ENCODE measurements at regions not wholly inside any gene's neighbourhood (a gene's known extent, or its start where the extent isn't known, plus 50 kb on each side); places are given as distances from the start of the nearest gene placed in this dataset.

DNA sequence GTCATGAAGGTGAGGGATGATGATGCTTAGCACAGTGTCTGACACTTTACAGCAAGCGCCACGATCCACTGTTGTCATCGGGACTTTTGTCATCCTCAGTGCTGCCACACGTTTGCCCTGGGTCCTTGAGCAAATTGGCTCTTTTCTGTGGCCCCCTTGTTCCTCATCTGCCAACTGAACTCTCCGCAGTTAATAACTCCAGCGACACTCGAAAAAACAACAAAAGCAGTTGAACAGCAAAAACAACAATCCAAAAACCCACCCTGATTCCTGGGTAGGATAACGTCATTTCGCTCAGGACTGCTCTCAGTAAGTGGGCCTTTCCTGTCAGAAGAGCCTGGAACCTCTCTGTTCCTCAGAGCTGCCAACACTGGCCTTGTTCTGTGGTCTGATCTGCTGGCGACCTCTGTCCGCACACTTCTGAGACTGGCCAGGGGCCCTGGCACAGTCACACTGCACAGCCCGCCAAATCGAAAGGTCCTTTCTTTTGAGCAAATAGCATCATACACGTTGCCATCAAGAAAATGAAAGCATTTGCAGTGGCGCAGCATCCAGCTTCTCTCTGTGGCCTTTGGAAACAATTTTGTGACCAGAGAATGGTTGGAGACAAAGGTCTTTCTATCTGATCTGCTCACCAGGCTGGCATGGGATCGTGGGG is 79.9 kb upstream of the SYT13 start:
- no peak for TF ChIP-seq POLR2AphosphoS5 (IDR thresholded peaks at IDR 0.05; ENCODE audit: low read depth, low read length)
- no peak for TF ChIP-seq POLR2A (IDR thresholded peaks at IDR 0.05; ENCODE audit: low read depth, low read length)
- no peak for TF ChIP-seq TAF1 (IDR thresholded peaks at IDR 0.05; ENCODE audit: low read depth, low read length)
- TF ChIP-seq SPI1 (IDR thresholded peaks at IDR 0.05; ENCODE audit: low read depth, low read length), result no peak
- TF ChIP-seq PAX5 (IDR thresholded peaks at IDR 0.05; ENCODE audit: insufficient read depth, low read length, severe bottlenecking), result no peak
